OCI-LY3 (cell line): ENCODE measurements at regions not wholly inside any gene's neighbourhood (a gene's known extent, or its start where the extent isn't known, plus 50 kb on each side); places are given as distances from the start of the nearest gene placed in this dataset.

Experiments
- EZH2phosphoT487 ChIP-seq: fragments of 200-600 bp; shearing (Covaris generic); IDR thresholded peaks from 2 replicates; pipeline ENCODE4 v1.6.1; 2018; ENCODE audit warnings: antibody characterized with exemption, mixed run types, low read depth
- TF ChIP-seq, protein P1 (sequence below): fragments of 200-600, 300-600 bp; sonication (generic); IDR thresholded peaks from 2 replicates; pipeline ENCODE4 v1.5.1; 2014; ENCODE audit warnings: antibody characterized with exemption, low read length, low read depth

DNA sequence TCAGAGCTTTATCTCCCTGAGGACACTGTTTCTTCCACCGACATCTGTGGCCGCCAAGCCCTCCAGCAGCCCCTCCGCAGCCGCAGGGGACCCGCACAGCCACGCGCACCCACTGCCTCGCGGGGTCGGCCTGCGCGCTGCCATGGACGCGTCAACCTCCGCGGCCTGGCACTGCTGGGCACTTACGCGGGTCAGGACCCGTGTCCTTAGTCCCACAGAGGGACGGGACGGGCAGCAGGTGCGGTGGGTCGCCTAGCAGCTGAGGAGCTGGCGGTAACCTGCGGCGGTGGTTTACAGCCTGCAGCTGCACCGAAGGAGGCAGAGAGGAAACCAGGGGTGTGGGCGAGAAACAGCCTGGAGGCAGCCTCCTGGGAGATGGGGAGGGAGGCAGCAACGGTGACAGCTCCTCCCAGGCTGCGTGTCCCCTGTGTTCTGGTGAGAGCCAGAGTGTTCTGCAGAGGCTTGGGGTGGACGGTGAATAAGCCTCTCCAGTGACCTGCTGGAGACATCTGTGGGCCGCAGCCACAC is 61.3 kb downstream of the SEC61G start:
- TF ChIP-seq, protein P1, sequence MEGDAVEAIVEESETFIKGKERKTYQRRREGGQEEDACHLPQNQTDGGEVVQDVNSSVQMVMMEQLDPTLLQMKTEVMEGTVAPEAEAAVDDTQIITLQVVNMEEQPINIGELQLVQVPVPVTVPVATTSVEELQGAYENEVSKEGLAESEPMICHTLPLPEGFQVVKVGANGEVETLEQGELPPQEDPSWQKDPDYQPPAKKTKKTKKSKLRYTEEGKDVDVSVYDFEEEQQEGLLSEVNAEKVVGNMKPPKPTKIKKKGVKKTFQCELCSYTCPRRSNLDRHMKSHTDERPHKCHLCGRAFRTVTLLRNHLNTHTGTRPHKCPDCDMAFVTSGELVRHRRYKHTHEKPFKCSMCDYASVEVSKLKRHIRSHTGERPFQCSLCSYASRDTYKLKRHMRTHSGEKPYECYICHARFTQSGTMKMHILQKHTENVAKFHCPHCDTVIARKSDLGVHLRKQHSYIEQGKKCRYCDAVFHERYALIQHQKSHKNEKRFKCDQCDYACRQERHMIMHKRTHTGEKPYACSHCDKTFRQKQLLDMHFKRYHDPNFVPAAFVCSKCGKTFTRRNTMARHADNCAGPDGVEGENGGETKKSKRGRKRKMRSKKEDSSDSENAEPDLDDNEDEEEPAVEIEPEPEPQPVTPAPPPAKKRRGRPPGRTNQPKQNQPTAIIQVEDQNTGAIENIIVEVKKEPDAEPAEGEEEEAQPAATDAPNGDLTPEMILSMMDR = no peak
- no peak for TF ChIP-seq EZH2phosphoT487
